Natural killer cell (primary cell): ENCODE measurements at regions not wholly inside any gene's neighbourhood (a gene's known extent, or its start where the extent isn't known, plus 50 kb on each side); places are given as distances from the start of the nearest gene placed in this dataset.

ENCODE experiments used
- ATAC-seq, 3 donors: fragments of 150-1000 bp in 2 of 3; fragments of 200-7000 bp in 1 of 3; cut with Tn5 transposase; 1 replicate in 1 of 3; 2 replicates in 2 of 3; pipeline ENCODE4 v1.10.0; 2021; ENCODE audit warnings: mild to moderate bottlenecking in 2 of 3, moderate library complexity in 2 of 3
- DNase-seq, 2 donors: peaks; one replicate each; pipeline versions ENCODE4 v3.0.0 to v3.0.0-alpha.2; 2013 to 2021; ENCODE audit warnings: mixed read lengths in 1 of 2
- H3K27ac ChIP-seq: one replicate; pipeline ENCODE4 v1.5.1; 2013; ENCODE audit warnings: mild to moderate bottlenecking, low read length
- H3K27me3 ChIP-seq: one replicate; pipeline ENCODE4 v1.6.1; 2013; ENCODE audit warnings: low read length; ENCODE audit not compliant: control insufficient read depth, insufficient read depth
- H3K36me3 ChIP-seq: one replicate; pipeline ENCODE4 v1.6.1; 2013; ENCODE audit warnings: low read length; ENCODE audit not compliant: control insufficient read depth, insufficient read depth
- H3K4me1 ChIP-seq: one replicate; pipeline ENCODE4 v1.6.1; 2013; ENCODE audit warnings: low read length; ENCODE audit not compliant: control insufficient read depth, insufficient read depth
- H3K4me3 ChIP-seq: one replicate; pipeline ENCODE4 v1.5.1; 2013; ENCODE audit warnings: low read length
- H3K9me3 ChIP-seq: one replicate; pipeline ENCODE4 v1.6.1; 2013; ENCODE audit warnings: low read length; ENCODE audit not compliant: control insufficient read depth, insufficient read depth
- H3K27ac Mint-ChIP-seq, 2 donors: one replicate each; pipeline ENCODE4 v1.8.0; 2022; ENCODE audit warnings: mild to moderate bottlenecking in 2 of 2, mixed read lengths in 2 of 2, moderate library complexity in 1 of 2
- H3K27me3 Mint-ChIP-seq, 2 donors: one replicate each; pipeline ENCODE4 v1.8.0; 2022; ENCODE audit warnings: low read depth in 2 of 2, mixed read lengths in 2 of 2
- H3K36me3 Mint-ChIP-seq: one replicate; pipeline ENCODE4 v1.8.0; 2022; ENCODE audit warnings: mixed read lengths
- H3K4me1 Mint-ChIP-seq, 2 donors: one replicate each; pipeline ENCODE4 v1.8.0; 2022; ENCODE audit warnings: mixed read lengths in 2 of 2
- H3K4me3 Mint-ChIP-seq: one replicate; pipeline ENCODE4 v1.8.0; 2022; ENCODE audit warnings: mild to moderate bottlenecking, moderate library complexity, mixed read lengths
- H3K9me3 Mint-ChIP-seq, 2 donors: one replicate each; pipeline ENCODE4 v1.8.0; 2022; ENCODE audit warnings: mixed read lengths in 2 of 2
- WGBS: methylation state at CpG from one replicate; pipeline ENCODE4 v1.1.7; 2013; ENCODE audit warnings: missing lambda C conversion rate; ENCODE audit not compliant: insufficient coverage; 5-methylcytosine and 5-hydroxymethylcytosine counted together
- intact Hi-C: fragments of 100-400 bp; cut with micrococcal nuclease; formaldehyde crosslinking; loops from one replicate; pipeline ENCODE4 v1.14.2; 2022
- TF ChIP-seq, protein P1 (sequence below): fragments of 200-600 bp; IDR thresholded peaks from one replicate; pipeline ENCODE4 v1.8.0; 2022; ENCODE audit warnings: antibody characterized with exemption

DNA sequence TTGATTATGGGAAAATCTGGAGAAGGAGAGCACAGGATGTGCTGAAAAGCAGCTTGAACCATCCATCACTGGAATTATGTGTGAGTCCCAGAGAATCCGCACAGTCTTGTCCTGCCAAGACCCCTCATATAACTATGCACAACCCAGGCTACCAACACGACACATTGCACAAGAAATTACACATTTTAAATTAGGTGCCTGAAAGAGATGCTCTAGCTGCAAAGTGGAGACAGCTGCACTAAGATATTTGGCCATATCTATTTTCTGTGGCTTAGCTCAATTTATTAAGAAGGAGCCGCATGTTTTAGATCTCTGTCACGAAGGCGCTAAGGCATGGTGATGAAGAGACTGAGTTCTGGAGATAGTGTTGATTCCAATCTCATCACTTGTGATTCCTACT is 1308.4 kb downstream of the CDH8 start:
- H3K27ac ChIP-seq: no peak overlapping the region
- Mint-ChIP-seq H3K27ac (no peak overlapping the region), H3K4me3 (no peak overlapping the region), H3K36me3 (peaks cover 8% of the 10 kb centered on the region), H3K4me1 (no peaks in the 10 kb centered on the region), H3K27me3 (no peaks in the 10 kb centered on the region), H3K9me3 (peaks cover 10 to 22% of the 10 kb centered on the region in 2 donors)
- 91% methylated on average over 5 of the region's 5 CpGs for WGBS
- ATAC-seq (no peak), DNase-seq (no peak)
- intact Hi-C loops: no loop called here
- H3K9me3 ChIP-seq: no peaks in the 10 kb centered on the region
- TF ChIP-seq, protein P1, sequence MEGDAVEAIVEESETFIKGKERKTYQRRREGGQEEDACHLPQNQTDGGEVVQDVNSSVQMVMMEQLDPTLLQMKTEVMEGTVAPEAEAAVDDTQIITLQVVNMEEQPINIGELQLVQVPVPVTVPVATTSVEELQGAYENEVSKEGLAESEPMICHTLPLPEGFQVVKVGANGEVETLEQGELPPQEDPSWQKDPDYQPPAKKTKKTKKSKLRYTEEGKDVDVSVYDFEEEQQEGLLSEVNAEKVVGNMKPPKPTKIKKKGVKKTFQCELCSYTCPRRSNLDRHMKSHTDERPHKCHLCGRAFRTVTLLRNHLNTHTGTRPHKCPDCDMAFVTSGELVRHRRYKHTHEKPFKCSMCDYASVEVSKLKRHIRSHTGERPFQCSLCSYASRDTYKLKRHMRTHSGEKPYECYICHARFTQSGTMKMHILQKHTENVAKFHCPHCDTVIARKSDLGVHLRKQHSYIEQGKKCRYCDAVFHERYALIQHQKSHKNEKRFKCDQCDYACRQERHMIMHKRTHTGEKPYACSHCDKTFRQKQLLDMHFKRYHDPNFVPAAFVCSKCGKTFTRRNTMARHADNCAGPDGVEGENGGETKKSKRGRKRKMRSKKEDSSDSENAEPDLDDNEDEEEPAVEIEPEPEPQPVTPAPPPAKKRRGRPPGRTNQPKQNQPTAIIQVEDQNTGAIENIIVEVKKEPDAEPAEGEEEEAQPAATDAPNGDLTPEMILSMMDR: no peak
- H3K4me3 ChIP-seq: no peak overlapping the region
- no peaks in the 10 kb centered on the region for H3K4me1 ChIP-seq
- no peaks in the 10 kb centered on the region for H3K36me3 ChIP-seq
- no peaks in the 10 kb centered on the region for H3K27me3 ChIP-seq

DNA sequence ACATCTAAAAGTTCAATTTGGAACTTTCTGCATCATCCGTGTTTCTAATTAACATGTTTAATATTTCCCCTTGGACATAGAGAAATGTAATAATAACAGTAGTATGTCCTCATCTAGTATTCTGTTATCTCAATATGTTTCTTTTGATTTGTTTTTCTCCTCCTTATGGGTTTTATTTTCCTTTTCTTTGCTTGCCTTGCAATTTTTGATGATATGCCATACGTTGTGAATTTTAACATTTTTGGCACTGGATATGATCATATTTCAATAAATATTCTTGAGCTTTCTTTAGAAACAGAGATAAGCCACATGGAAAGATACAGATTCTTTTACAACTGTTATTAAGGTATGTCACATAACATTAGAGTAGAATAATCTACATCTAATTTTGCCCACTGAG is 1316.2 kb downstream of the CDH8 start:
- intact Hi-C loops: no loop called here
- TF ChIP-seq, protein P1: no peak
- WGBS: no CpG with 5 or more reads among the region's 2 CpGs
- peaks cover 15% of the 10 kb centered on the region for H3K36me3 Mint-ChIP-seq
- H3K4me1 Mint-ChIP-seq: no peaks in the 10 kb centered on the region
- H3K9me3 Mint-ChIP-seq: peaks cover 20 to 27% of the 10 kb centered on the region in 2 donors
- H3K4me3 ChIP-seq: no peak overlapping the region
- H3K4me1 ChIP-seq: no peaks in the 10 kb centered on the region
- DNase-seq (no peak), ATAC-seq (no peak)
- no peak overlapping the region for H3K27ac Mint-ChIP-seq
- H3K4me3 Mint-ChIP-seq: no peak overlapping the region
- H3K27me3 ChIP-seq: no peaks in the 10 kb centered on the region
- peaks cover 6% of the 10 kb centered on the region for H3K9me3 ChIP-seq
- no peaks in the 10 kb centered on the region for H3K36me3 ChIP-seq
- H3K27ac ChIP-seq: no peak overlapping the region
- no peaks in the 10 kb centered on the region for H3K27me3 Mint-ChIP-seq

DNA sequence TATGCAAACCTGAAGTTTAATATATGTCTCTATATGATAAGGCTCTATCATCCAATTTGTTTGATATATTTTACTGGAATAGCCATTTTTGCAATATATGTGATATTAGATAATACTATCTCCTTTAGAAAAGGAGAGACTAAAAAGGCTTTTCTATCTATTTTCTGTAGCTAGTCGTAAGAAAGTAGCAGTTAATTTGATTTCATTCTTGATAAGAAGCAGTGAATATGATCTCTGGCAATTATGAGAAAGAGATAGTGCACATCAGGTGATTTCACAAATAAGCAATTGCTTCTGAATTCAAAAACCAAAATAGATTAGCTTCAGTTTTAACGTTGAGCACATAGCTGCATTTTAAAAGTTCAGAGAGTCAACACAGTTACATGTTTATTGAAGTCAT is 1318.4 kb downstream of the CDH8 start:
- TF ChIP-seq, protein P1: no peak
- Histone ChIP-seq H3K4me3 (no peak overlapping the region), H3K27me3 (no peaks in the 10 kb centered on the region), H3K9me3 (peaks cover 6% of the 10 kb centered on the region), H3K27ac (no peak overlapping the region), H3K4me1 (no peaks in the 10 kb centered on the region), H3K36me3 (no peaks in the 10 kb centered on the region)
- Mint-ChIP-seq H3K36me3 (peaks cover 15% of the 10 kb centered on the region), H3K27ac (no peak overlapping the region), H3K4me3 (no peak overlapping the region), H3K4me1 (no peaks in the 10 kb centered on the region), H3K9me3 (peaks cover 19 to 22% of the 10 kb centered on the region in 2 donors), H3K27me3 (no peaks in the 10 kb centered on the region)
- DNase-seq (no peak), ATAC-seq (no peak)
- intact Hi-C loops: no loop called here
- WGBS: 100% methylated on average over 1 of the region's 2 CpGs

DNA sequence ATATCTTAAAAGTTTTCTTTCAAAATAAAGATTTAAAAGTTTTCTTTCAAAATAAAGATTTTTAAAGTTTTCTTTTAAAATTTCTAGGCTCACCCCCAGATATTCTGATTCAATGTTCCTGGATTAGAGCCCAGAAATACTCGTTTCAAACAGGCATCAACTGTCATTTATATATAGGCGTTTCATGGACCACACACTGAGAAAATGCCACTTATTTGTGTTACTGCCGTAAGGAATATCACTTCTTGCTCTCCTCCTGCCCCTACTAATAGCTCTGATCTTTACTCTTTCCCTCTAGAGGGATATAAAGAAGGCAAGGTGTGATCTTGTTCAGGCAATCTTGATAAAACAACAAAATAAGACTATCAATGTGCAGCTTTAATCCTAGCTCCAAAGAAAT is 1324.1 kb downstream of the CDH8 start:
- no peaks in the 10 kb centered on the region for H3K4me1 ChIP-seq
- no peaks in the 10 kb centered on the region for H3K9me3 ChIP-seq
- Mint-ChIP-seq H3K4me3 (no peak overlapping the region), H3K27me3 (no peaks in the 10 kb centered on the region), H3K27ac (no peak overlapping the region), H3K4me1 (no peaks in the 10 kb centered on the region), H3K36me3 (peaks cover 13% of the 10 kb centered on the region), H3K9me3 (peaks cover 16 to 20% of the 10 kb centered on the region in 2 donors)
- H3K27ac ChIP-seq: no peak overlapping the region
- H3K4me3 ChIP-seq: no peak overlapping the region
- no peaks in the 10 kb centered on the region for H3K27me3 ChIP-seq
- TF ChIP-seq, protein P1: no peak
- no peak for DNase-seq
- ATAC-seq: no peak
- intact Hi-C loops: no loop called here
- WGBS: 48% methylated on average over 2 of the region's 3 CpGs
- H3K36me3 ChIP-seq: no peaks in the 10 kb centered on the region
